ENCODE measurements at regions not wholly inside any gene's neighbourhood (a gene's known extent, or its start where the extent isn't known, plus 50 kb on each side); places are given as distances from the start of the nearest gene placed in this dataset.

DNA sequence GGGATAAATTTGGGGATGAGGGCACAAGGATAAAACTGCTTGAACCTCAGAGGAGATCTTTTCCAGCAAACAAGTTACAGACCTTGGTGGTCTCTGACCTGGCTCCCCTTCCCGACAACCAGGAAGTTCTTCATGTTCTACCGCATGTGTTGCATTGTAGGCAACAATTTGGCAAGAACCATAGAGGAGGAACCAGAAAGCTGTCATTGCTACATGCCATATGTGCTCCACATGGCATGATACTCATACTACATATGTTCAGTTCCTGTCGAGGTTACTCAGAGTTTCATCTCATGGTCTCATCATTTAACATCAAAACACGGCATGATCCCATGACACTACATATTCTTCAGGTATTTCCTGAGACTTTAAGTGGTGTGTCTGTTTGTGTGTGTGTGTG, 235.9 kb downstream of the OR13H1 start:
- FAIRE-seq: no peak

DNA sequence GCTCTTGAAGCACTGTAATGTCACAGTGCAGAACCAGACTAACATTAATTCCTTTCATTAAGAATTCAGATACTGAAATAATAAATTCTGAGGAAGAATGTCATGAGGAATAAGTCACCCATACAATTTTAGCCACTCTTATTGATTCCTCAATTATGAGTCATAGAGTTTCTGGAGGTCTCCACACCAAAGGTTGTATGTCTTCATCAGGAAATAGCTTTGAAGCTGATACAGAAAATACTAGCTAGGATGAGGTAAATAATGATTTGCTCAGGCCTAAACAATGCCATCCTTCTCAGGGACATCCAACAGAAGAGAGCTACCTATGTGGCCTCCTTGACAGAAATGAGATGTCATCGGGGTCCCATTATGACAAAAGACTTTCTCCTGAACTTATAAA, 238.8 kb downstream of the OR13H1 start:
- no peak for FAIRE-seq

DNA sequence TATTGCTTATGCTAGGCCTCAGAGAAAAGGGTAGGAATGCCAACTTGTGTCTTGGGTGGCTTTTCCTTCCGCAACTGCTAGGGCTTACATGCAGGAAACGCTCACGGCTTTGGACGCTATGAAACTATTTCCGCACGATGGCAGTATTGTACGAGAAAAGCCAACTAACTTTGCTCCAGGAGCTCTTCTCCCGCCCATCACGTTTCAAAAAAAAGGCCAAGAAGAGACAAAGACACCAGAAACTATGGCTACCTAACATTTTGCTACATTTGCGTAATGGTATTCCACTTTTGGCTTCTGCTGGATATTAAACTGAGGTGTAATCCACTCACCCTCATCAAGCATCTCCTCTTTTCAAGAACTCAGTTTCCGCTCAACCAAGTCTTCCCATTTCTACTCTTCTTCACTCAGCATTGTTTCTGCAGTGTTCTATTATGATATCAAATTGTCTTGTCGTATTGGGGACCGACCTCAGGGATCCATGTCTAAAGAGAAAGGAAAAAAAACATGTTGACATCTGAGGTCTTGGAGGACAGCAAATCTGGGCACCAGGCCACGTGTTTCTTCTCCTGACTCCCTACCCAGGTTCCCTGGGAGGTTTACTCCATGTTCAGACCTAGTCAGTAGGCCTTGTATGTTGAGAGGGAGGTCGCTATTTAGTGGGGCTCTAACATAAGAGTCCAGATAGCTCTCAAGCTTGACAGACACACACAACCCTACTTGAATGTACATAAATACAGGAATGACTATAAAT, 239.4 kb upstream of the STK26 start:
- FAIRE-seq: peak; percentile 23

DNA sequence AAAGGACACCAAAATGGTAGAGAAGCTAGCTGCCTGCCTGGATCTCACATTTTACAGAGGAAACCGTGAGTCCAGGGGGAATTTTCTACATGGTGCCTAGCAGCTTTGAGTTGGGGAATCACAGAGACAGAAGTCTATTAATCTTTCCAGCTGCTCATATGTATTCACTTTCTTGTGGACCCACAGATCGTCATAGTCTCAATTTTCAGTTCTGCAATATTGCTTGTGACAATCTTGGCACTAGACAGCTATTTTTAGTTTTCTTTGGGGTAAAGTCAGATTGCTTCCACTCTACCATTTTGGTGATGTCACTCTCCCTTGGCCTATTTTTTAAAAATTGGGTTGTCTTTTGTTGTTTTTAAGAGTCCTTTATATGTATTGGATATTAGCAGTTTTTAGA, 233.4 kb upstream of the STK26 start:
- no peak for FAIRE-seq

DNA sequence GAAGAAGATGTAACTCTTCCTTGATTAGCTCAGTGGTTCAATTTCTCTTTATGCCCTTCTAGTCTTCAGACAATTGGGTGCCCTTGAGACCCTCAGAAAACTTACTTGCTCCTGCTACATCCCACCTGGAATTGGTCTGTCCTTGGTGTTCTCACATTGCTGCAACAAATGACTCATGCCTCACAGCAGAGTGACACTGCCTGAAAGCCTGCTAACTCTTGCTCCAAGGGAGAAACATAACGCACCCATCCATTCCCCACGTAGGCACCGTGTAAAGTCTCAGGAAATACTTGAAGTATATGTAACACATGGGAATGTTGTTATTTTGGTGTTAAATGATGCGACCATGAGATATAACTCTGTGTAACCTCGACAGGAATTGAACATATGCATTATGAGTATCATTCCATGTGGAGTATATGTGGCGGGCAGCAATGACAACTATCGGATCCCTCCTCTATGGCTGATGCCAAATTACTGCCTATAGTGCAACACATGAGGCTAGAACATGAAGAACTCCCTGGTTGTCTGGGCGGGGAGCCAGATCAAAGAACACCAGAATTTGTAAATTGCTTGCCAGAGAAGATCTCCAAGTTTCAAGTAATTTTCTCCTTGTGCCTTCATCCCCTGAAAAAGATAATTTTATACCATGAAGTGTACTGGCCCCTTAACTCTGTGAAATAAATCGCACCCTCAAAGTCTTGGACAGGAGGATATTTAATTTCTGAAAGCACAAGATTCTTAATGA, 231.3 kb upstream of the STK26 start:
- no peak for FAIRE-seq

DNA sequence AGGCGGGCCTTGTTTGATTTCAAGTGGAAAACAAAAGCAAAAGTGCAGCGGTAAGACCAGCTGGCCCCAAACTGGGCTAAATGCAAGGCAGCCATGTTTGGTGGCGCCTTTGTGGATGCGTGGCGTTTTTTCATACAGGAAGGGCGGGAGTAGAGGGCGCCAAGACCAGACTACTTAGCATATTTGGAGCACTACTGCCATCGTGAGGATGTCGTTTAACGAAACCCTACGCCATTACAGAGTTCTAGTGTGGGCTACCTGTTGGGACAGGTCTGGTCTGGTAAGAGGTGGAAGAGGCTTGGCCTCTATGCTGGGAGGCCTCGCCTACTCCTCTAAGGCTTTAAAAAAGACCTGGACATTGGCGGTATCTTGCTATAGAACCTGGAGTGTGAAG, 230.7 kb upstream of the STK26 start:
- FAIRE-seq: peak; percentile 83

DNA sequence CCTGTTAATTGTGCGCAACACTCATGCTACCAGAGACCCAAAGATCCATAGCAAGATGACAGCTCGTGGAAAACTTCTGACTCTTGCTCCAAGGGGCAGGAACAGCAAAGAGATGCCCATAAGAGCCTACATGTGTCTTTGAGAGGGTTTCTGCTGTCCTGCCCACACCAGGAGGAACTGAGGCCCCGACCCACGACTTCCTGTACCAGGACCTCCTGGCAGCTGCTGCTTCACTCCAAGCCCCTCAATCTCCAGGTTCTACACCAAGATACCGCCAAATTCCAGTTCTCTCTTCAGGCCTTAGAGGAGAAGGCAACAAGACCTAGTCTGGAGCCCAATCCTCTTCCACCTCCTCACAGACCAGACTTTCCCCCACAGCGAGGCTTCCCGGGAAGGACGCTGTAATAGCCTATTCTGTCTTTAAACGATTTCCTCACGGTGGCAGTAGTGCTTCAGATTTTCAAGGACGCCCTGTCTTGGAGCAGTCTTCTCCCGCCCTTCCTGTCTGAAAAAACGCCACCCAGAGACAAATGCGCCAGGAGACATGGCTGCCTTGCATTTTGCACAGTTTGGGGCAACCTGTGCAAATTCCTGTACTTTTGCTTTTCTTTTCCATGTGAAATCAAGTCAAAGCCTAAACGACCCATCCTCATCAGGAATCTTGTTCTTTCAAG, 230.2 kb upstream of the STK26 start:
- peak; percentile 18 for FAIRE-seq

DNA sequence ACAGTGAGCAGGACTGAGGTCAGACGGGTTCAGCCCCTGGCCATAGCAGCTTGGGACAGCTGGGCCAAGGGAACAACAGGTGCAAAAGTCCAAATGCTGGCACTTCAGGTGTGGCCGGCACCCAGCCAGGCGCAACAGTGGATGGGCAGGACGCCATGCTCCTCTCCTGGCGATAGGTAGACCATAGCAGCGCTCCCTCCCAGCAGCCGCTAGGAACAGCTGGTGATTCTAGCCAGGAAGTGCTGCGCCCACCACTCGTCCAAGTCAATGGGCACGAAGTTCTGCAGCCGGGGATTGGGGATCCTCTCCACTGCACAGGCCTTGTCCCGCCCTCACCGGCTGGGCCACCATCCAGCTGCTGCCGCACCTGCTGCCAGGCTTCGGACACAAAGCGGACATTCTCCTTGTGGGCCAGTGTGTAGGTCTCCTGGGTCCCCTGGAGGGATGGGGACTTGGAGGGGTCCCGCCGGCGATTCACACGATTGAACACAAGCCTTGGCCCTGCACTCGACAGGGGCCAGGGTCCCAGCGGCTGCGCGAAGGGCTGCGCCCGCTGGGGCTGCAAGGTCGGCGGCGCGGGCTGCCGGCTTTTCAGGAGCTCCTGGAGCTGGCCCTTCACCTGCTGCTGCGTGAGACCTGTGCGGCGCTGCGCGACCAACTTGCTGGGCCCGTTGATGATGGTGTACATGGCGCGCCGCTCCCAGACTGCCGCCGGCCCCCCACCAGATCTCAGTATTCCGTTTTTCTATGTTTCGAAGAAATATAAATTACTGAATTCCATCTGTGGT, 227.5 kb upstream of the STK26 start:
- FAIRE-seq: no peak

DNA sequence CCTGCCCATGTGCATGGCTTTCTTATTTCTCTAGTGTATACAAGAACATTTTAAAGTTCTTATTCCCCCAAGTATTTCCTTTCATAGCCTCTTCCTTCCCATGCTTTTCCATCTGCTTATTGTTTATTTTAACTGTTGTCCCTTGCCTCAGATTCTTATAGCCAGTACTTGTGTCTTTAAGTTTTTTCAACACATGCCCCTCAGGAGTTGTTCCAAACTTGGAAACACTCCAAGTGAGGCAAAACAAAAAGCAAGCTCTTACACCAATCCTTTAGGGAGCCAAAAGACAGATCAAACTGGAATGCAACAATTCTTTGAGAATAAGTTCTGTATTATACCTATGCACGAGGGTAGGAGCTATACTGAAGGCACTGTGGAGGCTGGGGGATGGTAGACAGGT, 222.0 kb upstream of the STK26 start:
- no peak for FAIRE-seq

DNA sequence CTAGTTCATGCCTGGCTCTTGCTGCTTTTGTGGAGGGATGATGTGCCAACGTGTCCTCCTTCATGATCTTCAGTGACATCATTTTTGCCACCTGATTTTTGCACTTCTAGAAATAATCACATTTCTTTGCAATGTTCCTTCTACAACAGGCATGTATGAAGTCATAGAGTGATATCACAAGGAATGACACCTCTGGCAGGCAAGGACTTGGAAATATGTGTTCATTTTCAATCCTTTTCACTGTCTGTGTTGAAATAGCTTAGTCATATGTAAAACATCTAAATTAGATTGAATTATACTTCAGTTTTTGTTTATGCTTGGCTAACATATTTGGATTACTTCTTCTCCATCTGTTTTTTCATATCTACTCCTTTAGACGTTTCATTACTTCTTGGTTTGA, 221.2 kb upstream of the STK26 start:
- FAIRE-seq: no peak

DNA sequence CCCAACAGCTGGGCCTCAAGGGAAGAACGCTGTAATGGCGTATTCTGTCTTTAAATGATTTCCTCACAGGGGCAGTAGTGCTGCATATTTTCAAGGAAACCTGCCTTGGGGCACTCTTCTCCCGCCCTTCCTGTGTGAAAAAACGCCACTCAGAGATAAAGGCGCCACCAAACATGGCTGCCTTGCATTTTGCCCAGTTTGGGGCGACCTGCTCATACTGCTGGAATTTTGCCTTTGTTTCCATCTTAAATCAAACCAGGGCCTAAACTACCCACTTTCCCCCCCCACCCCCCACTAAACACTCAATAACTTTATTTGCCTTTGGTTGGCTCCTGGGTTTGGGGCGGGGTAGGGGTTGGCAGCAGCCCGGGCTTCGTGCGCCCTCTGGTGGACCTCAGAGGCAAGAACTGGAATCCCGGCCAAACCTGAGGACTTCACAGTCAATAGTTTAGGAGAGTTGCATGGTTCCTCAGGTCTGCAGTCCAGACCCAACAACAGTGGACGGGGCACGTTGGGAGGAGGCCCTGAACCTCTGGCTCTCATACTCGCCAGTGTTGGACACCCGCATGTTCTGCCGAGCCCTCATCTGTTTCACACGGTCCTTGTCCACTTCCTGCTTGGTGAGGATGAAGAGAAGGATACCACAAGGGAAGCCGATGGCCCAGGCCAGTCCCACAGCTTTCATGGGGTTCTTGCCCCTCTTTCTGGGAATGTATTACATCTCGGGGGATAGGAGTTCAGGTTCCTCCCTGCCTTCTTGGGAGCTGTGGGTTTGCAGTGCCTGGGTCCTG, 220.1 kb upstream of the STK26 start:
- no peak for FAIRE-seq

DNA sequence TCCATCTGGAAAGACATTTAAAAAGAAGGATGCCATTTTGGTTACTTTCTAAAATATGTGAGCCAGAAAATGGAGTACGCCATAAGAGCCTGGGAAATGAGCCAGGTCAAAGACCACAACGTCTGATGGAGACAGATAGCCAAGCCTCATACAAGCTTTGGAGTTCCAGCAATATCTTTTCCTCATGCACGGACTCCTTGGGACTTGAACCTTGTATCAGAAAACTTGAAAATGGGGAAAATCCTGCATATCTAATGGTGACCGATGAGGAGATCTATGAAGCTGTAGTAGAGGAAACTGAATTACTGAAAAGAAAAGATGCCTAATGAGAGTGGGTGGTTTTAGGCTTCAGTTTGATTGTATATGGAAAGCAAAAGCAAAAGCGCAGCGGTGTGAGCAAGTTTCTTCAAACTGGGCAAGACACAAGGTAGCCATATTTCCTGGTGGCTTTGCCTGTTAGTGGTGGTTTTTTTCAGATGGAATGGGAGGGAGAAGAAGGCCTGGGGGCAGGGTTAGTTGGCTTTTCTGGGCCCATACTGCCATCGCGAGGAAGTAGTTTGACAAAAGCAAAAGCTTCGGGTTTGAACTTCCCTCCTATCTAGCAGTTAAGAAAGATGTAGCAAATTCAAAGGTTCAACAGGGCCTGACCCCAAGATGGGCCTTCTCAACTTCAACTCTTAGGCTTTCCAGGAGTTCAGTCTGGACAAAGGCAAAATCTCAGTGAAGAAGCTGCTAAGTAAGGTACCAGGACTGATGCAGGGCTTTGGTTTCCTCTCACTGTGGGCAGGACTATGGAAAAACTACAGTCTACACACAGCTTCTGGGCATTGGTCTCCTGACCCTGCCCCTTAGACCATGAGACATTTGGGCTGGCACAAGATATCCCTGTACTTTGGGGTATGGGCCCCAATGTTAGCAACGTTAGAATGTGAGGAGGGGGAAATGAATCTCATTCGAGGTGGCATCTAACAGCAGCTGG, 210.0 kb upstream of the STK26 start:
- FAIRE-seq: peak; percentile 90

DNA sequence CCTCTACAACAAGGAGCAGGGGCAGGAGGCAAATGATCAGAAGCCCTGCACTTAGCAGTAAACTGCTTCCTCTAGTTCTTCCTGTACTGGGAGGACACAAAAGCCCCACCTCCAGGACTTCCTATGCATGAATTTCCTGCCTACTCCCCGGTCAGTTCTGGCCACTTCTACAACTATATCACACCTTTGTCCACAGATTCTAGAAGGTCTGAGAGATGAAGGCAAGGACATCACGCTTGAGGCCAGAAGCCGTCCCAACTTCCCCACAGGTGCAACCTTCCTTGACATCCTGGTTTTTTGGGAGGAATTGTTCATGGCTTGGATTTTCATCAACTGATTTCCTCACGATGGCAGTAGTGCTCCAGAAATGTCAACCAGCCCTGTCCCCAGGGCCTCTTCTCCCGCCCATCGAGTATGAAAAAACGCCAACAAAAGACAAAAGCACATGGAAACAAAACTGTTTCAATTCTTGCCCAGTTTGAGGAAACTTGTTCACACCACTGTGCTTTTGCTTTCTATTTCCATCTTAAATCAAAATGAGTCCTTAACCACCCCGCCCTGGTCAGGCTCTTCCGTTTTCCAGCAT, 206.5 kb upstream of the STK26 start:
- peak; percentile 92 for FAIRE-seq

DNA sequence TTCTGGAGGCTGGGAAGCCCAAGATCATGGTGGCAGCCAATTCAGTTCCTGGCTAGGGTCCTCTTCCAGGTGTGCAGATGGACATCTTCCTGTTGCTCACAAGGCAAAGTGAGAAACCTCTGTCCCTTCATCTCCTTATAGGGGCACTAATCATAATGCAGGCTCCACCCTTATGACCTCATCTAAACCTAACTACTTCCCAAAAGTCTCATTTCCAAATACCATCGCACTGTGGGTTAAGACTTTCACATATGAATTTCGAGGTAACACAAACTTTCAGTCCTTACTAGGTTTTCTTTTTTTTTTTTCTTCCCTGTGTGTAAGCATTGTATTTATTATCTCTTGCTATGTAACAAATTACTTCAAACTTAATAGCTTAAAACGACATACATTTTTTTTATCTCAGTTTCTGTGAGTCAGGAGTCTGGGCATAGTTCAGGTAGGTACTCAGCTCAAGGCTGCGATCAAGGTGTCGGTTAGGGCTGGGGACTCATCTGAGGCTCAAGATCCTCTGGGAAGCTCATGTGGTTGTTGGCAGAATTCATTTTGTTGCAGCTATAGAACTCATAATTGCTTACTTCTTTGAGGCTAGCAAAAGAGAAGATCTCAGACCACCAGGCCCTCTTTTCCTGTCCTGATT, 204.7 kb upstream of the STK26 start:
- no peak for FAIRE-seq

DNA sequence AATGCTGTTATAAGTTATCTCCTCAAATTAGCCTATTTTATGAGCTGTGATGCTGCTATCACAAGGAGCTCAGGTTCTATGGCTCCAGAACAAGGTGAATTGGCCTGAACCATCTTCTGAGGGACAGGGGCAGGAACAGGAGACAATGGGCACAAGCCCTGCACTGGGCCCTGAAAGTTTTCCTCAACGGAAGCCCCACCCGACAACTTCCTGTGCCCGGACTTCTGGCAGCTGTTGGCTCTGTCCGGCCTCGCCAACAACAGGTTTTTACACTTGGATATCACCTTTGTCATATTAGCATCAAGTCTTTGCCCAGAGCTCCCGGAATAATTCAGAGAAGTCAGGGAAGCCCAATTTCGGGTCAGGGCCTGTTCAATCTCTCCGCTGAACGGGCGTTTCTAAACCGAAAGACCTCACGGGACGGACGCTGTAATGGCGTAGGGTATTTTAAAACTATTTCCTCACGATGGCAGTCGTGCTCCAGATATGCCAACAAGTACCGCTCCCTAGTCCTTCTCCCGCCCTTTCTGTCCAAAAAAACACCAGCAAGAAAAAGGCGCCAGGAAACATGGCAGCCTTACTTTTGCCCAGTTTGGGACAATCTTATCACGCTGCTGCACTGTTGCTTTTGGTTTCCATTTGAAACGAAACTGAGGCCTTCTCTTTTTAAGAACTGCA, 201.0 kb upstream of the STK26 start:
- FAIRE-seq: peak; percentile 83

DNA sequence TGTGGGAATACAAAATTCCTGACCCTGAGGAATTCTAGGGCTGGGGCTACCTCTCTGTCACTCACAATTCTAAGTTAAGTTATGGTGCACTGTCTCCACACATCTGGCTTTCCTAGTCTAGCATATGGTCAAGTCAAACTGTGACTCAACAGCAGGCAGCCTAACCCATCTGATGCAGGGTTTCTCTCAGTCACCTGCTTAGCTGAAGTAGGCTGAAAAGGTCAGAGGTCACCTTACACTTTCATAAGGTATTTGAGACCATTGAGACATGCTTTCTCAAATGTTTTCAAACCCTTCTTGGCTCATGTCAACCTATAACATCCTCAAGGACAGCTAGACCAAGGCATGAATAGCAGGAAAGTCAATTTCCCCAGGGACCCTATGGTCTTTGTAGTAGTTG, 196.5 kb upstream of the STK26 start:
- no peak for FAIRE-seq

DNA sequence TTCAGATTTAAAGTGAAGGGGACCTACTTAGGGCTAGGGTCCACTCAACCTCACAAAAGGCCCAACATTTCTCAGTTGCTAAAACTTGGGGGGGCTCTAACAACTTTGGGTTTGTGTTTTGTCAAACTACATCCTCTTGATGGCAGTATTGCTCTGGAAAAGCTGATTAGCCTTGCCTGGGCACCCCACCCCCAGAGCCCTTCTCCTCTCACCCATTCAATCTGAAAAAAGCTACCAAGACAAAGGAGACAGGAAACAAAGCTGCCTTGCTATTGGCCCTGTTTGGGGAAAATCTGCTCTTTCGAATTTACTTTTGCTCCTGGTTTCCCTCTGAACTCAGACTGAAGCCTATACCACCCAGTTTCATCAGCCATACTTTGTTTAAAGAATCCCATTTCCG, 195.2 kb upstream of the STK26 start:
- no peak for FAIRE-seq

DNA sequence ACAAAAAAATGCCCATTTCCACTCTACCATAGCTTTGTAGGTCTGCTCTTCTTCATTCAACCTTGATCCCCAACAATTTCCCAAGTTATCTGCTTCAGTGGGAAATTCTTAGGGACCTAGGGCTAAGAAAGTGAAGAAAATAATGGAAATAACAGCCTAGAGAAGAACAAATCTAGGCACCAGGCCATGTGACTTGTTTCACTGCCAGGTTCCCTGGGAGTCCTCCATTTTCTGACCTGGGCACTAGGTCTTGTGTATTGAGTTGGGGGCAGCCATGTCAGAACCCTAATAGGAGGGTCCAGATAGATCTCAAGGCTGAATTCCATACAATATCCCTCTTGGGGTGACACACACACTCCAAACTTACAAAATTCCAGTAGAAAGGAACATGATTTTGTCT, 194.6 kb upstream of the STK26 start:
- FAIRE-seq: no peak

DNA sequence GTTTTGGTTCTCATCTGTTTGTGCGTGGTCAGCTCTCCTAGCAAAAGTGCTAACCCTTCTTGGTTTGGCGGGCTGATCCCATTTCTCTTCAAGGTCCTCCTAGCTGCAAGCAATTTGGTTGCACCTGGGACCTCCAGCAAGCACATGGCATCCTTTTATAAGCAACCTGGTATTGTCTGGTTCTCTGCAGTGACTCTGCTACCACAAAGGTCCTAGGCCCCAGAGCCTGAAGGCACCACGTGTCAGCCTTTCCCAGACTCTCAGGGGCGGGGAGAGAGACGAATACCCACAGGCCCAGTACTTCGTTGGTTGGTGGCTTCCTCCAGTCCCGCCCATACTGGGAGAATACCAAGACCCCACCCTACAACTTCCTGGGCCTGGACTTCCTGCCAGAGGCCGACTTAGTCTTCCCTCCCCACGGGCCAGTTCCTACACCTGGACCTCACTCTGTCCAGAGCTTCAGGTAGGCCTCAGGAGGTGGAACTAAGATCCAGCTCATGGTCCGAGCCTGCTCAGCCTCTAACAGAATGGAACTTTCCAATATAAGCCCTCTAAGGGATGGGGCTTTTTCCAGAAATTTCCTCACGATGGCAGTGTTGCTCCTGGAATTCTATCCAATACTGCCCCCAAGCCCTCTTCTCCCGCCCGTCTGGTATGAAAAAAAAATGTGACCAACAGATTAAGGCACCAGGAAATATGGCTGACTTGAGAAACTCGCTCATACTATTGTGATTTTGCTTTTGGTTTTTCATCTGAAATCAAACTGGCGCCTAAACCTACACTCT, 192.5 kb upstream of the STK26 start:
- no peak for FAIRE-seq
